ENCODE measurements at regions not wholly inside any gene's neighbourhood (a gene's known extent, or its start where the extent isn't known, plus 50 kb on each side); places are given as distances from the start of the nearest gene placed in this dataset.

- Histone ChIP-seq H3K36me3 (no peaks in the 10 kb centered on the region), H3K9me3 (no peaks in the 10 kb centered on the region), H3K27ac (no peak overlapping the region), H3K4me3 (no peak overlapping the region), H3K4me1 (ENCODE audit: control insufficient read depth in 1 of 2, low read depth in 2 of 2) (no peaks in the 10 kb centered on the region), H3K27me3 (replicated peaks; ENCODE audit: insufficient read depth) (no peaks in the 10 kb centered on the region)
- ATAC-seq (ENCODE audit: insufficient number of reproducible peaks, low FRiP score, low read depth) (no peak), DNase-seq (ENCODE audit: low spot score) (no peak)
- TF ChIP-seq CTCF (IDR thresholded peaks at IDR 0.05) = no peak
These were observed 336.5 kb upstream of the ALCAM start for GRCh38 chr3:105030211-105030610.

- Histone ChIP-seq H3K9me3 (no peaks in the 10 kb centered on the region), H3K27ac (no peak overlapping the region), H3K4me3 (no peak overlapping the region), H3K27me3 (replicated peaks; ENCODE audit: insufficient read depth) (no peaks in the 10 kb centered on the region), H3K36me3 (no peaks in the 10 kb centered on the region), H3K4me1 (ENCODE audit: control insufficient read depth in 1 of 2, low read depth in 2 of 2) (no peaks in the 10 kb centered on the region)
- ATAC-seq (ENCODE audit: insufficient number of reproducible peaks, low FRiP score, low read depth) (no peak), DNase-seq (ENCODE audit: low spot score) (no peak)
- TF ChIP-seq CTCF (IDR thresholded peaks at IDR 0.05) = no peak
These were observed 334.2 kb upstream of the ALCAM start for GRCh38 chr3:105032541-105032940.

DNA sequence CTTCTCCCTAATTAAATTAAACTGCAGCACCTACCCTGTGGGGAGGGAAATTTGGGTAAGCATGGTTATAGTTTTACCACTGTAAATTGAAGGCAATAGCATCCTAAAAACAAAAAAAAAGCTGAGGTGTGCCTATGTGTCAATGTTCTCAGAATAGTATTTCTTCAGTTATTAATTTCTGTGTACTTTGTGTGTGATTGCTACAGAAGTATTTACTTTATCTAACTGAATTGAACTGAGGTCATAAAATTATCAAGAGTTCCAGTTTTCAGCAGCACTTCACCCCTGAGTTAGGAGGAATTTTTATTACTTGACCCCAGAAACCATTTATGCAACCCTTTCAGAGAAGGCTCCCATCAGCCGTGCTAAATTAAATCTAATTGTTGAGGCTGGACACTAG lies 333.6 kb upstream of the ALCAM start:
- no peak for DNase-seq (ENCODE audit: low spot score)
- no peak for ATAC-seq (ENCODE audit: insufficient number of reproducible peaks, low FRiP score, low read depth)
- Histone ChIP-seq H3K4me3 (no peak overlapping the region), H3K27ac (no peak overlapping the region), H3K9me3 (no peaks in the 10 kb centered on the region), H3K27me3 (replicated peaks; ENCODE audit: insufficient read depth) (no peaks in the 10 kb centered on the region), H3K4me1 (ENCODE audit: control insufficient read depth in 1 of 2, low read depth in 2 of 2) (no peaks in the 10 kb centered on the region), H3K36me3 (no peaks in the 10 kb centered on the region)
- TF ChIP-seq CTCF (IDR thresholded peaks at IDR 0.05) = no peak

GRCh38 chr3:105039004-105039403 lies 327.7 kb upstream of the ALCAM start:
- DNase-seq (ENCODE audit: low spot score) = no peak
- Histone ChIP-seq H3K27me3 (replicated peaks; ENCODE audit: insufficient read depth) (no peaks in the 10 kb centered on the region), H3K27ac (no peak overlapping the region), H3K4me1 (ENCODE audit: control insufficient read depth in 1 of 2, low read depth in 2 of 2) (no peaks in the 10 kb centered on the region), H3K9me3 (no peaks in the 10 kb centered on the region), H3K36me3 (no peaks in the 10 kb centered on the region), H3K4me3 (no peak overlapping the region)
- no peak for TF ChIP-seq CTCF (IDR thresholded peaks at IDR 0.05)
- ATAC-seq (ENCODE audit: insufficient number of reproducible peaks, low FRiP score, low read depth) = no peak

DNA sequence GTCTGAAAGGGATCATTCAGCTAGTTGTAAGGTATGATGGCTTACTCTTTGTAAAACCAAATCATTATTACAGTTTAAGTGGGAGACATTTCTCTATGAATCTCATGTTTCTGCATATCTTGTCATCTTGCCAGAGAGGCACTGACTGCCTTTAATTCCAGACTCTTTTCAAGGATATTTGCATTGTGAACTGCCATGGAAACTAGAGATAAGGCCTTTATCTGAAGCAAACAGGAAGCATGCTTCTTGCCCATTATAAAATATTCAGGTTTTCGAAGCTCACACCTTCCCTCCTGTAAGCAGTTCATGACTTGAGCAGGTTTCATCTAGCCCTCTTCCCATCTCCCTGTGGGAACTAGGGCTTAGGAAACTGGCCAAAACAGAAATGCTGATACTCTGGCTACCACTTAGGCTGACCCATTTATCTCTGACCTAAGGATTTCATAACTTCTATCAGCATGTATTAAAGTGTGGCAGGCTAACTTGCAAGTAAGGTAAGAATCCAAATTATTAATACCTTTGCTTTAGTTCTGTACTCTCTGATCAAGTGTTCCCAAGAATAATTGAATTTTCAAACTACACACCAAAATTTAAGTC lies 326.6 kb upstream of the ALCAM start:
- H3K9me3 ChIP-seq = no peaks in the 10 kb centered on the region
- DNase-seq (ENCODE audit: low spot score) = no peak
- no peak for ATAC-seq (ENCODE audit: insufficient number of reproducible peaks, low FRiP score, low read depth)
- H3K27me3 ChIP-seq (replicated peaks; ENCODE audit: insufficient read depth) = no peaks in the 10 kb centered on the region
- H3K4me1 ChIP-seq (ENCODE audit: control insufficient read depth in 1 of 2, low read depth in 2 of 2) = no peaks in the 10 kb centered on the region
- no peak overlapping the region for H3K4me3 ChIP-seq
- H3K36me3 ChIP-seq = no peaks in the 10 kb centered on the region
- H3K27ac ChIP-seq = no peak overlapping the region
- no peak for TF ChIP-seq CTCF (IDR thresholded peaks at IDR 0.05)

All from thoracic aorta (tissue), 2 donors.